HG02884 (cell line): ENCODE measurements at regions not wholly inside any gene's neighbourhood (a gene's known extent, or its start where the extent isn't known, plus 50 kb on each side); places are given as distances from the start of the nearest gene placed in this dataset.

ENCODE experiments used
- ATAC-seq: cut with Tn5 transposase; IDR thresholded peaks from one replicate; pipeline ENCODE4 v1.9.1; 2021; ENCODE audit warnings: mild to moderate bottlenecking, moderate library complexity; ENCODE audit not compliant: unreplicated experiment

DNA sequence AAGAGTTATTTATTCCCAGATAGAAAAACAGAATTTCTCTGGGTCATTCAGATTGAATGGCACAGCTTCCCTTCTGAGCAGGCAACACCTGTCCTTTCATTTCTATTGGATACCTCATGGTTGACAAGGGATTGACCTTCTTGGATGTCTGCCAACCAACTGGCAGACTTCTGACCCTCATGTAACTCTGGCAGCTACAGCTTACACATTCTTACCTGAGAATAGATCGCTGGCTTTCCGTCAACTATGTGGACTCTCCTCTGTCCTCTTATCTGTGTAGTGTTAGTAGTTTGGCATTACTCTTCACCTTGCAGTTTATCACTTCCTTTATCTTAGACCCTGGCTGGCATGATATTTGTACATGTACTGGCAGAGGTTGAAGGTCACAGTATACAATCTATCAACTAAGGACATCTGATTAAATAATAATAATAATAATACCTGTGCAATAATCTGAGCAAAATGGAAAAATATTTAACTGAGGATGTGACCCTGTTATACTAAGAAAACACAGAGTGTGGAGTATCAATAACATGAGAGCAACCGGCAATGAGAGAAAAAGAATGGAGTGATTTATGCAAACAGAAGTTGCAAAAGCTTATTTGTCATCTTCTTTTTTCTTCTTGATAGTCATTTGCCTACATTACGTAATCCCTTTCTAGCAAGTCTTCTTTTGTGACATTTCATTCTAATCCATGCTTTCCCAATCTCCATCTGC, 1118.2 kb downstream of the ARAP2 start:
- ATAC-seq, result no peak

DNA sequence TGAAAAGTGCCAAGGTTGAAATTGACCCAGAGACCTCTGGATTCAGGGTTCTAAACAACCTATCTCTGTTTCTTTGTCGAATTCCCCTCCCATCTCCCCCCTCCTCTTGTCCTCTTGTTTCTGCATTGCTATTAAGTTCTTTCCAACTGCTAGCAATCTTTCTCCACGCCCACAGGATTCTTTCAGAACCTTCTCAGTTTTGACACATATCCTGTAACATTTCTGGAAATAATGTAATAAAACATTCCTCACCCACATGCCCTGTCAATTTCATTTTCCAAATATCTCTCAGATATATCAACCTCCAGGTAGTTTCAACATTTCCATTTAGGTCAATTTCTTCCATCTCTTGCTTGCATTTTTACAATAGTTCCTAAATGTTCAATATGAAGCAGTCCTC, 1105.9 kb downstream of the ARAP2 start:
- no peak for ATAC-seq

DNA sequence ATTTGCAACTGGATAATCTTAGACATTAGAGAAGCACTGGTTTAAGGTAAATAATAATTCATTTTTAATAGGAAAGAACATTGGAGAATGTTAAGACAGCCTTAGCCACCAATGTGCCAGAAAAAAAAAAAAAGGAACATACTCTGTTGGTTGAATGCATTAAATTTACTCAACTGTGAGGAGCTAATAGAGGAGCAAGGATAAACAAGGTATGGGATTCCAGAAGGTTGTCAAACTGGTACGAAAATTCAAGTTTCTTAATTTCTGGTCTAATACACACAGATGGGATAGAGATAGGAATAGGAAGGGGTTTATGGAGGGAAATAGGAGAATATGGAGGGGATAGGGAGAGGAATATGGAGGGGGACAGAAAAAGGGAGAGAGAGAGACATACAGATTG, 1096.6 kb downstream of the ARAP2 start:
- ATAC-seq, result no peak

DNA sequence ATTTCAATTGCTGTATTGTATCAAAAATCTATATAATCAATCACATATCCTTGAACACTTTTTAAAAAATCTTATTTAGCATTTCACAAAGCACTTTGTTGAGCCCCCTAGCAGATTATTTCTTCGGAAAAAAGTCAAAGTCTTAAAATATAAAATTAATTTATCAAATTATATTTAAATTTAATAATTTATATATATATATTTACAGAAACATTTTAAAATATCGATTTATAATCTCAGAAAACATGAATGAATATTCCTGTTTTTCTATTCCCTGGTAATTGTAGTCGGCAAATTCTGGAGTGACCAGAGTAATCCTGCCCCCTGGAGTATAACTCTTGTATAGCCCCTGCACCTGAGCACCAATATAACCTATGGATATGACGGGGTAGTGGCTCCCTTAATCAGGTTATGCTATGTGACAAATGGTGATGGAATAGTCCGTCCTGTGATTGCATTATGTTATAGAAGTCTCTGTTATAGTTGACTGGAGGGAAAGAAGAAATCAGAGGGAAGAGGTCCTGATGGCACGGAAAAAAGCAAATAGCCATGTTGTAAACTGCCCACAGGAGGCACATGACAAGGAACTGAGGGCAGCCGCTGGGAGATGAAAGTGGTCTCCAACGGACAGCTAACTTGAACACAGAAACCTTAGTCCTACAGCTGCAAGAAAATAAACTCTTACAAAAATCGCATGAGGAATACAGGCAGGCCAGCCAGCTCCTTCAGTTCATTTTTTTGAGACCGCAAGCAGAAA, 1092.3 kb downstream of the ARAP2 start:
- ATAC-seq, result no peak

DNA sequence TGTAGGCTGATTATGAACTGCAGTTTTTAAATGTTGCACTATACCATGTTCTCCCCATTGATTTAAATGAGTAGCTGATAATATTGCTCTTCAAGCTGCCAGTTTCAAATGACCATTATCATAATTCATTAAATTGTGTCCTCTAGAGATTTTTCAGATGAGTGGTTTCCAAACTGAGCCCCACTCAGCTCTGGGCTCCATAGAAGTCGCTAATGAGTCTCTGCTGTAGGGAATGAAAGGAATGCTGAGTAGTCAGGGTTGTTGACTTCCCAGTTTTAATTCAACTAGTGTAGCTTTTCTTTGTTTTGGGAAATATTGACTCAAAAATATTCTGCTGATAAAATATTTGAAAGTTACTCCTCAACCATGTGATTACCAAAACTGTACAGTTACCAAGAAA, 1081.1 kb downstream of the ARAP2 start:
- ATAC-seq, result no peak

DNA sequence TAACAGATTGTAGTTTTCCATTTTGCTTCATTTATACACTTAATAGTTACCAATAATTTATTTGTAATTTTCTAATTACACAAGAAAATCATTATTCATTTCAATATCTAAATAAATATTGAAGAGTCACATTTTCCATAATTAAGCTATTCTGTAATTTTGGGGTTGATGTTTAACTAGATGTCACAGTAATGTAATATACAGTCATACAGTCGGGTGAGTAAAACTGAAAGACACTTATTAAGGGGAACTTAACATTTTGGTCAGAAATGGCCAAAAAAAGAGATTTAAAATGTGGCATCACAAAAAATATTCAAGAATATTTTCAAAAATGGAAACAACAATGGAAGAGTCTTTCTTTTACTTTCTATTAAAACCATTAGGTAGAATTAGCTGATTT, 1080.3 kb downstream of the ARAP2 start:
- ATAC-seq, result no peak

DNA sequence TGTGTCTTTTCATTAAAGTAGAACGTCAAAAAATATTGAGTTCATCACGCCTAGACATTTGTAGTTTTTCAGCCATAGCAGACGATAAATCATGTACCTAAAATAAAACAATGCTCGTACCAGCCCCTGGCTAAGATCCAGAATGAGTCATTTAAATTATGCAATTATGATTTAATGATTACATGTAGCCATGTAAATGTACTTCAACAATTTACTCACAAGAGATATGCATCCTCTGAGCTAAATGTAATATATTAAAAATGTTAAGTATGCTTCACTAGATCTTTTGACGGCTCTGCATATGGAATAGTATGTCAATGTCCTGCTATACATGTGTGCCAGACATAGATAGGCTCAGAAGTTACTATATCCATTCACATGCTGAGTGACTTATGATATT, 1077.8 kb downstream of the ARAP2 start:
- no peak for ATAC-seq

DNA sequence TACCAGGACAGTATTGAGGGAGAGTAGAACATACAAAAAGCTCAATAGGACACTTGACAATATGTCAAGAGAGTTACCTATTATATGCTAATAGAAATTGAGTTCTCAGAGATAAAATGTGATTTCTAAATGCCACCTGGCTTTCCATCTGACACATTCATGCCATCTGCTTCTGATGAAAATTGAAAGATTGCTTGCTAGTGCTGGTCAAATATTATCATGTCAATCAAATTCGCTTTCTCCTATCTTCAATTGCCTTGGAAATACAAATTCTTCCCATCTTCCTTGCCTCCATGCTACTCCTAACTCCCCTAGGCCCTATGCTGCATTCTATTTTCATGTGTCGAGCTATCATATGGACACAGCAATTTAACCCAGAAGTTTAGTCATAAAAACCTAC, 1076.9 kb downstream of the ARAP2 start:
- ATAC-seq, result no peak

DNA sequence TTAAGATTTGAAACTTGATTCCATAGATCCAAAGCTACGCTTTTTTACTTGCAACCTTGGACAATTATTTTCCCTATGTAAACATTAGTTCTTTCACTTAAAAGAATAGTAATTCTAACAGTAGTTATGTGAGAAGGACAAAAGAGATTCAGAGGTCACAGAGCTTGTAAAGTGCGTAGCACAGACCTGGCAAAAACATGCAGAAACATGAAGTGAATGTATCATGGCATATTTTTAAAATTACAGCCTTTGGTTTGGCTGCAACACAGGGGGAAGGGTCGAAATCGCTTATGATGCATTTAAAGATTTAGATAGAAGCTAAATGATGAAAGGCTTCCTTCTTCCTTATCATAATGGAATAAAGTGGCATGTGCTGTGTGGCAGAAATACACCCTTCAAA, 1068.8 kb downstream of the ARAP2 start:
- ATAC-seq, result no peak

DNA sequence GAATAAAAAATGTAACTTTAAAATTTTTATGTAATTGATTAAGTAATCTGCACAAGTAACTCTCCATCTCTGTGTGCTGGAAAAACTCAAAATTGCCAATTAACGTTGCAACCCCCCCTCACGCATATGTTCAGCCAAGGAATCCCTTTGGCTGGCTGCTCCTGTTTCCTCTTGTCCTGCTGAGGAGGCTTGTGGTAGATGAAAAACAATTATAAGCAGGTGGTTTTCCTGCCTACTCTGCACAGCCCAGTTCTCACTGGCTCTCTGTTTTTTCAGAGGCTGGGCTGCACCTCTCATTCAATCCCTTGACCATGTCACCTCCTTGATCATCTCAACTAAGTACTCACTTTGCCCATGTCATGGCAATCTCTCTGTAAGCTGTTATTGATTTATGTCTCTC, 1068.4 kb downstream of the ARAP2 start:
- ATAC-seq, result no peak

DNA sequence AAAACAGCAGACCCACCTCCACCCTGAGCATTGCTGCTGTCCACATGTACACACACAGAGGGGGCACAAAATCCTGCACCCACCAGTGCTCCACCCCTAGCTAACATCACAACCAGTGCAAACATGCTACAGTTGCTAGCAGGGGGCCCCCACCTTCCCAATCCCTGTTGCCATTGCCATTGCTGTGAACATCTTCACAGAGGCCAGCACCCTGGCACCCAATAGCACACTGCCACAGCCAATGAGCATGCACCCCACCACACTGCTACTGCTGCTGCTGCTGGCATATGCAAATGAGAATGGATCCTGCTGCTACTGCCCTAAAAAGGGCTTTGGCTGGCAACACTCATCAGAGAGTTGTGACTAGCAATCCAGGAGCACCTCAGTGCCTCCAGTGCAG, 1061.9 kb downstream of the ARAP2 start:
- ATAC-seq, result no peak

DNA sequence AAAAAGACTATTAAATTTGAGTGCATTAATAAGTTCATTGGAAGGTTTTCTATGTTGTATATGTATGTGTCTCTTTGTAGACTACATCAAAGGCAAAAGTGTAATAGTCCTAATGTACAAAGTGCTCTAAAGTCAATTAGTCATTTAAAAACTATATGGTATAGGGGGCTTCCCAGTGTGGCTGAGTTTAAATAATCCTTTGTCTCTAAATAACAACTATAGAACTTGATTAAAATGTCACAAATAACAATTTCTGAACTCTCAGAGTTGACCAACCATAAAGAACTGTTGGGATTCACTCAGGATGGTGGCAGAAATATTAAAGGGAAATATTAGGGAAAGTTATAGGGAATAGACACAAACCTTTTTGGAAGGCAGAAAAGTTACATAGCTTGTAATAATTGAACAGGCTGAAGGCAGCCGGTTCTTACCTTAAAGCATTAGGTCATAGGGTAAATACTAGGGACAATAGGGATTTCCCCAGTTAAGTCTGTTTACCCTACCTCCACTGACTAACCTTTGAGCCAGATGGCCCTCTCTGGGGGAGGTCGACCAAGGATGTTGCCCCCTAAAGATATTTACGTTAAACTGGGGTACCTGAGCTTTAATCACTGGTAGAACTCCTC, 1054.2 kb downstream of the ARAP2 start:
- no peak for ATAC-seq

DNA sequence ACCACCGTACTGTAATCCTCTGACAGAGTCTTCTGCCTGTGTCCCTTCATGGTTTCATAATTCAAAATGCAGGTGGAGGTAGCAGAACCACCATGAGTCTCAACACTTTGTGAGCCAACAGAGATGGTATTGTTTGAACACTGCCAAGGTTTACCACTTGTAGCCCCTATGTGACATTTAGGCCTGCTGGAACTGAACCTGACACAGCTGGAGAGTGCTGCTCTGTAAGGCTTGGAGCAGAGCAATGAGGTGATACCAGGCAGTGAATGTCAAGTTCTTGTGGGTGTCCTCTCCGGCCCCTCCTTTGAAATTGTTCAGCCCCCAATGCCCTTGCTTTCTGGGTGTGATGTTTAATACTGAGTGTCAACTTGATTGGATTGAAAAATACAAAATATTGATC, 1042.9 kb downstream of the ARAP2 start:
- no peak for ATAC-seq

DNA sequence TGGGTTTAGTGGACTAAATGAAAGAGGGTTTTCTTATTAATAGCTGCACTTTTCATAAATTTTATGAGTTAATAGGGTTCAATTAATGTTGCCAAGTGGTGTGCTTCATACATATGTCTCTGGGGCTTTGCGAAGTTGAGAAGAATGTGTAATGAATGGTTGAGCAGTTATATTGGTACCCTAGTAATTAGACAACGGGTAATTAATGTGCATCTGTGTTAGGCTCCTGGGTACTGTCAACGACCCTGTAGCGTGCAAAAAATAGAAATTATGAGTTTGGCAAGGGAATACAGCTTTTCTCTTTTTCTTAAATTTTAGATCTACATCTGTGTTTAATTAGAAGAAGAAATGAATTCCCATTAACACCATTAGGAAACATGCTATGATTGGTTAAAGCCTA, 1027.7 kb downstream of the ARAP2 start:
- no peak for ATAC-seq

DNA sequence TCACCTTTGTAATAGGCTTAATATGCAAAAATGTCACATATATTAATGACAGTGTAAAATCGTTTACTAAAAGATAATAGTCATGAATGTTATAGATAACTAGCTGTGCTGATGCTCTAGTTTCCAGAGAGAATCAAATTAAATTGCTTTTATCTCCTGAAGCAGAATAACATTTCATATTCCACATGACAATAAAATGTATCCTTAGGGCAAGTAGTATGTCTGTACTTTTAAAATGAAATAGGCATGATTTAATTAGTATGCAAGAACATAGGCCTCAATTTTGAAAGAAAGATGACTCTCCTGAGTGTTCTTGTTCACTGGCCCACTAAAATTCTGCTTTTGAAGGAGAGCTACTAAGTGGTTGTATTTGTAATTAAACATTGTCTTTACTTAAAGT, 1027.0 kb downstream of the ARAP2 start:
- no peak for ATAC-seq

DNA sequence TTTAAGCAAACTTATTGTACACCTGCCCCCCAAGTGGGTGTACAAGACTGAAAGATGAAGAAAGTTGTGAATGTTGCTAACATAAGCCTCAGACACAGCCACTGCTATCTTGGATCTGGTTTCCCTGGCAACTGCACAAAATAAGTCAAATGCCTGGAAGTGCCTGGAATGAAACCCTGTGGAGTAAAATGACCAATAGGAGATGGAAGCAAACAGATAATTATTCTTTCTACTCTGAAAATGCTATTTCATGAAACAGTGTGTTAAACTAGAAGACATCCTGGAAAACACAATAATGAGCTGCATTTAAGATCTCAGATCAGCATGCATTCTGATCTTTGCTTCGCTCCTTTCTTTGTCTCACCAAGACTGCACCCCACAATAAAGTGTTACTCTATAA, 1016.0 kb downstream of the ARAP2 start:
- no peak for ATAC-seq

DNA sequence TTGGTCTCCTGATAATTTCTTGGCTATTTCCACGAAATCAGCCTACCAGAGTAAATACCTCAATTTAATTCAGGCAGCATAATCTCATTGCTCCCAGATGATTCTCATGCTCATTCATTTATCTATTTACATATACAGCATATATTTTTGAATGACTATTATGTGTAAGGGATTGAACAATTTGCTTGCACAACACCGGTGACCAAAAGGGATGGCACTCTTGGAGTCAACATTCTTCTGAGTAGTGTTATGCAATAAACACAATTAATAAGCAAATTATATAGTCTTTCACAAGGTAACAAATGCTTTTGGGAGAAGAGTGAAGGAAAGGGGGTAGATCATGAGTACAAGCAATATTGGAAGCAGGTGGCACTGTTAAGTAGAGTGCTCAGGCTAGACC, 1015.3 kb downstream of the ARAP2 start:
- ATAC-seq, result no peak

DNA sequence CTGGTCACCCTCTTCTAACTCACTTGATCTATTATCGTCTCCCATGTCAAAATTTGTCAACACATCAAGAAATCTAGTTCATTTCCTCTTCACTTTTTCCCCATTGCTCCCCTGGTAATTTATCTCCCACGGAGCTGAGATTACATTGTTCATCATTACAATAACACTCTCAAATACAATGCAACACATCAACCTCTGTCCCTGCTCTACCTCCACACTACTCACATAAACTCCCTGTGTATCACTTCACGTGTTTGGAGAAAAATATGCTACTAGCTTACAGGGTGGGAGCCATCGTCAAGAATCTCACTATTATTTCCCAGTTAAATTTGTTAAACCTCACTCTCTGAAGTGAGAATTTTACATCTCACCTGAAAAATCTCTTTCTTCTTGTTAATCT, 1006.4 kb downstream of the ARAP2 start:
- no peak for ATAC-seq

DNA sequence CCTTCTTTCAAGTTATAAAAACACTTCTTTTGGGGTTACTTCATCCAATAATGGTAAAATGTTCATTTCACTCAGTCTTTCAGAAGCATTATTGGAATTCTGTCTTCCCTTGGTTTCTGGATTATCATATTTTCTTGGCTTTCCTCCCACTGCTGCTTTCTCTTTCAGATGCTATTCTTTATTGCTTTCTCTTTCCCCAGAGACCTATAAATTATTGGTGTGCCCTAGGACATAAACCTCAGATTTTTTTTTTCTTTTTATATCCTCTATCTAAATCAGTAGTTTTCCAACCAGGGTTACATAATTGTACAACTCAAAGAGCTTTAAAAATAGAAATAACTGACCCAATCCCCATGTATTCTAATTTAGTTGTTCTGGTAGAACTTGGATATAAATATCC, 1005.5 kb downstream of the ARAP2 start:
- ATAC-seq, result no peak

DNA sequence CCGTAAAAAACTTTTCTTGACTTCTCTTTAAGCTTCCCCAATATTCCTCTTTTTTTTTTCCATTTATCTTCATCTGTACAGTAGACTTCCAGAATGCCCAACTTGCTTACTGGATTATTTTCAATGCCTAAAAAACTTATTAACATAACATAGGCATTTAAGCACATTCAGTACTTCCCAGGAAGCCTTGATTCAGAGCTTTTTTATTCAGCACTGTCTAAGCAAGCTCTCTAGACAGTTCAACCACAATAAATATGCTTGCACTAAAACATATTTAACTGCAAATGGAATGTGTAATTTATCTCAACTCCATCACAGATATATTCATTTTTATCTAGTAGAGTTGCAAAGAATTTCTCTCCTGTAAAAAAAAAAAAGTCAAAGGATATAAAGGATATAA, 997.8 kb downstream of the ARAP2 start:
- ATAC-seq, result no peak

DNA sequence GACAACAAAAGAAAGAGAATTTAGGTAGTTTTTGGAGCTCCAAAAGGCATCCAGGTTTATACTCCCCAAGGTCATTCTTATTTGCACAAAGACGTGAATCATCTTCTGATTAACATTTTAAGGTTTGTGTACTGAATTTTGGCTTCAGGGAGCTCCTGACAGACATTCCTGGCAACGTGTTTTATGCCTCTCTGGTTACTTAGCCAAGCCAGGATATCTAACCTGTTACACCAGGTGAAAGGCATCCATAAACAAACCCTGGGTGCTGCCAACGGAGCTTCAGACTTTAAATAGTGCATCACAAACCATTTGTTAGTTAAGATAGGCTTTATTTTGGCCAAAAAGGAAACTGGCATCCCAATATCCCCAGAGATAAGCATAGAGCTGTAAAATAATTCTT, 997.3 kb downstream of the ARAP2 start:
- no peak for ATAC-seq

DNA sequence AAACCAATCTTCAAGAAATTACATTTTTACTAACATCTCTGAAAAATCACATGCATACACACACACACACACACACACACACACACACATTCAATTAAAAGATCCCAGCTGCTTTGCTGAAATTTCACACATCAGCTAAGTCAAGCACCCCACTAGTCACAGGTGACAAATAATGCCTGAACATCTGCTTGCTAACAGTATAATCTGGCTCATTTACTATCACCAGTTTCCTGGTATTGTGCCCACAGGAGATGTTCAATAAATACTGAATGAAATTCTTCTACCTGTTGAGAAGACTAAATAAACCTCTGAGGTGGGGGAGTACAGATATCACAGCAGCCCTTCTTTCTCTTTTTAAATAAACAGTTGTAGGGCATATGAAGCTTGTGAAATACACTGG, 994.0 kb downstream of the ARAP2 start:
- ATAC-seq, result no peak
